ENCODE measurements at regions not wholly inside any gene's neighbourhood (a gene's known extent, or its start where the extent isn't known, plus 50 kb on each side); places are given as distances from the start of the nearest gene placed in this dataset.

GRCh38 chr5:4258170-4258569 lies 662.5 kb downstream of the IRX1 start:
- H3K27ac Mint-ChIP-seq, result no peak overlapping the region
- H3K4me3 Mint-ChIP-seq, result no peak overlapping the region
- peaks cover 3% of the 10 kb centered on the region for H3K9me3 Mint-ChIP-seq (ENCODE audit: low read depth)
- intact Hi-C loops (cut with DNase I, micrococcal nuclease), result no loop called here
- ChIA-PET CTCF (no interaction called here), POLR2A (no interaction called here)
- ATAC-seq (no peak), DNase-seq (no peak)
- H3K36me3 Mint-ChIP-seq (ENCODE audit: low read depth), result no peaks in the 10 kb centered on the region
- no peaks in the 10 kb centered on the region for H3K27me3 Mint-ChIP-seq
- no peaks in the 10 kb centered on the region for H3K4me1 Mint-ChIP-seq

- Mint-ChIP-seq H3K27ac (no peak overlapping the region), H3K4me3 (no peak overlapping the region), H3K4me1 (no peaks in the 10 kb centered on the region), H3K36me3 (ENCODE audit: low read depth) (no peaks in the 10 kb centered on the region), H3K9me3 (ENCODE audit: low read depth) (peaks cover 19% of the 10 kb centered on the region), H3K27me3 (no peaks in the 10 kb centered on the region)
- POLR2A ChIA-PET, result no interaction called here
- DNase-seq, result no peak
- intact Hi-C loops (cut with DNase I, micrococcal nuclease), result no loop called here
- CTCF ChIA-PET, result no interaction called here
- no peak for ATAC-seq
Measured at GRCh38 chr5:4271193-4271592, 675.6 kb downstream of the IRX1 start.

GRCh38 chr5:4275232-4275631 lies 679.6 kb downstream of the IRX1 start:
- Mint-ChIP-seq H3K4me1 (no peaks in the 10 kb centered on the region), H3K9me3 (ENCODE audit: low read depth) (peaks cover 16% of the 10 kb centered on the region), H3K4me3 (no peak overlapping the region), H3K27me3 (no peaks in the 10 kb centered on the region), H3K36me3 (ENCODE audit: low read depth) (no peaks in the 10 kb centered on the region), H3K27ac (no peak overlapping the region)
- ChIA-PET CTCF (no interaction called here), POLR2A (no interaction called here)
- no peak for ATAC-seq
- no peak for DNase-seq
- intact Hi-C loops (cut with DNase I, micrococcal nuclease), result no loop called here

GRCh38 chr5:4294878-4295277 lies 699.2 kb downstream of the IRX1 start:
- Mint-ChIP-seq H3K4me3 (no peak overlapping the region), H3K27me3 (no peaks in the 10 kb centered on the region), H3K9me3 (ENCODE audit: low read depth) (peaks cover 2% of the 10 kb centered on the region), H3K4me1 (no peaks in the 10 kb centered on the region), H3K36me3 (ENCODE audit: low read depth) (no peaks in the 10 kb centered on the region), H3K27ac (no peak overlapping the region)
- ChIA-PET POLR2A (no interaction called here), CTCF (interaction anchor here (0.8 kb wide), 1 partner anchor 439 kb away, joined by 3 read pairs; no protein-coding TSS in a partner anchor)
- intact Hi-C loops (cut with DNase I, micrococcal nuclease), result no loop called here
- DNase-seq, result no peak
- no peak for ATAC-seq

DNA sequence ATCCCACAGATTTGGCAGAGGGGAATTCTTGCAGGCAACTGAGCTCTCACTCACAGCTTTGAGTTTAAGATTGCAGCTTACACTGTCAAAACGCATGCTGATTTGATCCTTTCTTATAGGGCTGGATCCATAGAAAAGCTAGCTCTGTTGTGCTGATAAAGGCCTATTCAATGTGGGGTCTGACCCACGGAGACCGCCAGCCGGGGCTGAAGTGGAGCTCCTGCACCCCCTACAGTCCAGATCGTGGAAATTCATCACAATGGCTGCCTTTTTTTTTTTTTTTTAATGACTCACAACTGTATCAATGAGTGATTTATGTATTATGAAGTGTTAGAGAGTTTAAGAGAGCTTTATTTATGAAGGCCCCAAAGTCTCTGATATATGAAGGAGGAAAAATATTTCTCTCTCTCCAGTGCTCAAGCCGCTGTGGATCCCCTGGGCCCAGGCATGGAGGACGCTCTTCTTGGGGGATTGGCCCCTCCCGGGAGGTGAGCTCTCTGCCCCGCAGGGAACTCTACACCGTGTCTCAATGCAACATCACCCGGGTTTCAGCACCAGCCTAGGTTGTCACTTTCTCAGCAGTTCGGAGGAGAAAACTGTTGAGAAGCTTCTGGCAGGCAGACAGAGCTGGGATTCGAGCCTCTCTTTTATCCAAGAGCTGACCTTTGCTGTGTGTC lies 700.2 kb downstream of the IRX1 start:
- Mint-ChIP-seq H3K27me3 (no peaks in the 10 kb centered on the region), H3K4me3 (no peak overlapping the region), H3K27ac (no peak overlapping the region), H3K4me1 (no peaks in the 10 kb centered on the region), H3K36me3 (ENCODE audit: low read depth) (no peaks in the 10 kb centered on the region), H3K9me3 (ENCODE audit: low read depth) (peaks cover 2% of the 10 kb centered on the region)
- ChIA-PET CTCF (interaction anchor here (0.7 to 0.8 kb wide), 2 partner anchors 362 to 440 kb away, joined by 3 read pairs; no protein-coding TSS in a partner anchor), POLR2A (no interaction called here)
- intact Hi-C loops (cut with DNase I, micrococcal nuclease), result no loop called here
- ATAC-seq (no peak), DNase-seq (peak; percentile 13)

GRCh38 chr5:4306057-4306456 lies 710.4 kb downstream of the IRX1 start:
- no peaks in the 10 kb centered on the region for H3K27me3 Mint-ChIP-seq

GRCh38 chr5:4309026-4309425 lies 713.4 kb downstream of the IRX1 start:
- H3K4me3 Mint-ChIP-seq, result no peak overlapping the region
- no peak overlapping the region for H3K27ac Mint-ChIP-seq
- CTCF ChIA-PET, result no interaction called here
- H3K36me3 Mint-ChIP-seq (ENCODE audit: low read depth), result no peaks in the 10 kb centered on the region
- ATAC-seq, result no peak
- H3K9me3 Mint-ChIP-seq (ENCODE audit: low read depth), result peaks cover 5% of the 10 kb centered on the region
- H3K4me1 Mint-ChIP-seq, result no peaks in the 10 kb centered on the region
- DNase-seq, result no peak
- intact Hi-C loops (cut with DNase I, micrococcal nuclease), result no loop called here
- no peaks in the 10 kb centered on the region for H3K27me3 Mint-ChIP-seq
- POLR2A ChIA-PET, result no interaction called here

More at GRCh38 chr5:4306057-4306456, 710.4 kb downstream of the IRX1 start:
- no peaks in the 10 kb centered on the region for H3K4me1 Mint-ChIP-seq
- intact Hi-C loops (cut with DNase I, micrococcal nuclease), result no loop called here
- no peak overlapping the region for H3K4me3 Mint-ChIP-seq
- H3K36me3 Mint-ChIP-seq (ENCODE audit: low read depth), result no peaks in the 10 kb centered on the region
- ChIA-PET CTCF (no interaction called here), POLR2A (no interaction called here)
- H3K27ac Mint-ChIP-seq, result no peak overlapping the region
- no peak for DNase-seq
- no peak for ATAC-seq
- peaks cover 3% of the 10 kb centered on the region for H3K9me3 Mint-ChIP-seq (ENCODE audit: low read depth)

DNA sequence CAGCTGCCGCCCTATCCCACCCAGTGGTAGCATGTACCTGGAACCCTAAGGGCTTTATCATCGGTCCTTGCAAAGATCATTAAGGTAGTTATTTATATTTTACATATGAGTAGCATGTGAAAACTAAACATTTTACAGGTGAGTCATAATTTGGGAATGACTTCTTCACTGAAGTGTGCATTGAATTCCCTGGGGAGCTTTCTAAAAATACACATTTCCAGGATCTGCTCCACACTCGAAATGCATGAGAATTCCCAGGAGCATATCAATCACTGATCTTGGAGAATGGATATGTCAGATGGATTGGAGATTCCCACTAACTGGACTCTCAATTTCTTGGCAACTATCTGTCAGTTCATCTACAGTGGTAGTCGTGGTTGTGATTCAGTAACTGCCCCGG lies 717.5 kb downstream of the IRX1 start:
- ATAC-seq, result no peak
- peaks cover 7% of the 10 kb centered on the region for H3K9me3 Mint-ChIP-seq (ENCODE audit: low read depth)
- no peak overlapping the region for H3K4me3 Mint-ChIP-seq
- intact Hi-C loops (cut with DNase I, micrococcal nuclease), result no loop called here
- H3K27me3 Mint-ChIP-seq, result no peaks in the 10 kb centered on the region
- CTCF ChIA-PET, result interaction anchor here (0.6 kb wide), 1 partner anchor 1760 kb away, joined by 3 read pairs; no protein-coding TSS in a partner anchor
- H3K4me1 Mint-ChIP-seq, result no peaks in the 10 kb centered on the region
- DNase-seq, result no peak
- POLR2A ChIA-PET, result no interaction called here
- no peak overlapping the region for H3K27ac Mint-ChIP-seq
- H3K36me3 Mint-ChIP-seq (ENCODE audit: low read depth), result no peaks in the 10 kb centered on the region

GRCh38 chr5:4319478-4320128 lies 724.0 kb downstream of the IRX1 start:
- no peak for ATAC-seq
- peaks cover 19% of the 10 kb centered on the region for H3K9me3 Mint-ChIP-seq (ENCODE audit: low read depth)
- H3K4me3 Mint-ChIP-seq, result no peak overlapping the region
- H3K27me3 Mint-ChIP-seq, result no peaks in the 10 kb centered on the region
- ChIA-PET CTCF (no interaction called here), POLR2A (no interaction called here)
- H3K36me3 Mint-ChIP-seq (ENCODE audit: low read depth), result no peaks in the 10 kb centered on the region
- intact Hi-C loops (cut with DNase I, micrococcal nuclease), result no loop called here
- DNase-seq, result no peak
- H3K27ac Mint-ChIP-seq, result no peak overlapping the region
- no peaks in the 10 kb centered on the region for H3K4me1 Mint-ChIP-seq

- H3K27ac Mint-ChIP-seq, result no peak overlapping the region
- intact Hi-C loops (cut with DNase I, micrococcal nuclease), result no loop called here
- CTCF ChIA-PET, result no interaction called here
- POLR2A ChIA-PET, result no interaction called here
- DNase-seq (no peak), ATAC-seq (no peak)
- H3K27me3 Mint-ChIP-seq, result no peaks in the 10 kb centered on the region
- H3K4me1 Mint-ChIP-seq, result no peaks in the 10 kb centered on the region
- no peak overlapping the region for H3K4me3 Mint-ChIP-seq
- H3K9me3 Mint-ChIP-seq (ENCODE audit: low read depth), result no peaks in the 10 kb centered on the region
- no peaks in the 10 kb centered on the region for H3K36me3 Mint-ChIP-seq (ENCODE audit: low read depth)
Measured at GRCh38 chr5:4330327-4330726, 734.7 kb downstream of the IRX1 start.

DNA sequence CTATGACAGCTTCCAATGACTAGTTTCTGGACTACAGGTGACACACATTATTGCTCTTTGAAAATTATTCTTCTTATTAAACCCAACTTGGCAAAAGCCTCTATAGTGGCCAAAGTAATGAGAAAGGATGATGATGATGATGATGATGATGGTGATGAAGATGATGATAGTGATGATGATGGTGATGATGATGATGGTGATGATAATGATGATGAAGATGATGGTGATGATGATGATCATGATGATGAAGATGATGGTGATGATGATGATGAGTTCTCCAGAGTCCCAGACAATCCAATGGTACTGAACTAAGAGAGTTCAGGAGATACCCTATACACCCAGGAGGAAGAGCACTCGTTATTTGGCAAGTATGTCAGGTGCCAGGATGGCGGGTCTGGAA lies 739.4 kb downstream of the IRX1 start:
- ChIA-PET POLR2A (no interaction called here), CTCF (interaction anchor here (0.5 kb wide), 1 partner anchor 39 kb away, joined by 4 read pairs; no protein-coding TSS in a partner anchor)
- Mint-ChIP-seq H3K27me3 (no peaks in the 10 kb centered on the region), H3K4me1 (no peaks in the 10 kb centered on the region), H3K9me3 (ENCODE audit: low read depth) (no peaks in the 10 kb centered on the region), H3K27ac (no peak overlapping the region), H3K36me3 (ENCODE audit: low read depth) (no peaks in the 10 kb centered on the region), H3K4me3 (no peak overlapping the region)
- ATAC-seq, result no peak
- intact Hi-C loops (cut with DNase I, micrococcal nuclease), result no loop called here
- DNase-seq, result no peak

- Mint-ChIP-seq H3K27ac (no peak overlapping the region), H3K27me3 (no peaks in the 10 kb centered on the region), H3K9me3 (ENCODE audit: low read depth) (no peaks in the 10 kb centered on the region), H3K4me3 (no peak overlapping the region), H3K4me1 (no peaks in the 10 kb centered on the region), H3K36me3 (ENCODE audit: low read depth) (no peaks in the 10 kb centered on the region)
- DNase-seq, result no peak
- intact Hi-C loops (cut with DNase I, micrococcal nuclease), result no loop called here
- ATAC-seq, result no peak
- CTCF ChIA-PET, result no interaction called here
- POLR2A ChIA-PET, result no interaction called here
Measured at GRCh38 chr5:4337519-4337918, 741.9 kb downstream of the IRX1 start.

All from activated CD4-positive, alpha-beta T cell treated with anti-CD3 and anti-CD28 coated beads for 36 hours (primary cell).